ENCODE measurements at regions not wholly inside any gene's neighbourhood (a gene's known extent, or its start where the extent isn't known, plus 50 kb on each side); places are given as distances from the start of the nearest gene placed in this dataset.

GRCh38 chr6:139597087-139597763 is 222.8 kb upstream of the CITED2 start:
- TF ChIP-seq CTCF (conservative IDR thresholded peaks at IDR 0.05; ENCODE audit: low read depth, low read length): no peak
- no peak overlapping the region for H3K4me3 ChIP-seq (ENCODE audit: low read length)
- DNase-seq (ENCODE audit: low read depth): no peak

GRCh38 chr6:139595183-139595582 is 220.7 kb upstream of the CITED2 start:
- no peak for TF ChIP-seq CTCF (conservative IDR thresholded peaks at IDR 0.05; ENCODE audit: low read depth, low read length)
- peak; percentile 51 for DNase-seq (ENCODE audit: low read depth)
- H3K4me3 ChIP-seq (ENCODE audit: low read length): no peak overlapping the region

- TF ChIP-seq CTCF (conservative IDR thresholded peaks at IDR 0.05; ENCODE audit: low read depth, low read length): no peak
- DNase-seq (ENCODE audit: low read depth): no peak
- H3K4me3 ChIP-seq (ENCODE audit: low read length): no peak overlapping the region
Observed at GRCh38 chr6:139594333-139594965, 220.0 kb upstream of the CITED2 start.

- DNase-seq (ENCODE audit: low read depth): no peak
- no peak for TF ChIP-seq CTCF (conservative IDR thresholded peaks at IDR 0.05; ENCODE audit: low read depth, low read length)
- H3K4me3 ChIP-seq (ENCODE audit: low read length): no peak overlapping the region
Observed at GRCh38 chr6:139593081-139593480, 218.6 kb upstream of the CITED2 start.

- TF ChIP-seq CTCF (conservative IDR thresholded peaks at IDR 0.05; ENCODE audit: low read depth, low read length): no peak
- DNase-seq (ENCODE audit: low read depth): no peak
- H3K4me3 ChIP-seq (ENCODE audit: low read length): no peak overlapping the region
Observed at GRCh38 chr6:139592011-139592410, 217.6 kb upstream of the CITED2 start.

- TF ChIP-seq CTCF (conservative IDR thresholded peaks at IDR 0.05; ENCODE audit: low read depth, low read length): no peak
- H3K4me3 ChIP-seq (ENCODE audit: low read length): no peak overlapping the region
- DNase-seq (ENCODE audit: low read depth): no peak
Observed at GRCh38 chr6:139591075-139591865, 216.8 kb upstream of the CITED2 start.
